HUES6 (cell line): ENCODE measurements at regions not wholly inside any gene's neighbourhood (a gene's known extent, or its start where the extent isn't known, plus 50 kb on each side); places are given as distances from the start of the nearest gene placed in this dataset.
"Not testable (repeated sequence)": the region's sequence is repeated elsewhere in the genome, so short reads cannot be mapped to it uniquely, and the experiment has no call there.

Source experiments
- H3K27ac ChIP-seq: 2 replicates; pipeline ENCODE4 v1.7.0; 2013; ENCODE audit warnings: low read depth, mild to moderate bottlenecking, low read length, inconsistent platforms
- H3K27me3 ChIP-seq: 2 replicates; pipeline ENCODE4 v1.6.1; 2013; ENCODE audit warnings: low read length; ENCODE audit not compliant: control insufficient read depth, insufficient read depth
- H3K36me3 ChIP-seq: 2 replicates; pipeline ENCODE4 v1.6.1; 2013; ENCODE audit warnings: low read length; ENCODE audit not compliant: control insufficient read depth, insufficient read depth
- H3K4me1 ChIP-seq: 2 replicates; pipeline ENCODE4 v1.6.1; 2013; ENCODE audit warnings: low read length; ENCODE audit not compliant: control insufficient read depth, insufficient read depth
- H3K4me3 ChIP-seq: 2 replicates; pipeline ENCODE4 v1.5.1; 2013; ENCODE audit warnings: low read depth, low read length
- H3K9ac ChIP-seq: one replicate; pipeline ENCODE4 v1.6.1; 2013; ENCODE audit warnings: mild to moderate bottlenecking, low read length
- H3K9me3 ChIP-seq: 2 replicates; pipeline ENCODE4 v1.6.1; 2013; ENCODE audit warnings: low read depth, low read length; ENCODE audit not compliant: control insufficient read depth, insufficient read depth

- Histone ChIP-seq H3K27ac (no peak overlapping the region), H3K4me1 (no peaks in the 10 kb centered on the region), H3K9ac (no peak overlapping the region), H3K9me3 (no peaks in the 10 kb centered on the region), H3K27me3 (no peaks in the 10 kb centered on the region), H3K36me3 (no peaks in the 10 kb centered on the region), H3K4me3 (no peak overlapping the region)
These were observed 82.4 kb upstream of the ST3GAL6 start for GRCh38 chr3:98680723-98681122.

- Histone ChIP-seq H3K27me3 (no peaks in the 10 kb centered on the region), H3K9me3 (no peaks in the 10 kb centered on the region), H3K4me3 (no peak overlapping the region), H3K27ac (no peak overlapping the region), H3K36me3 (no peaks in the 10 kb centered on the region), H3K4me1 (no peaks in the 10 kb centered on the region), H3K9ac (no peak overlapping the region)
These were observed 81.7 kb upstream of the ST3GAL6 start for GRCh38 chr3:98681486-98681885.

- not testable (repeated sequence) for H3K4me3 ChIP-seq, H3K9ac ChIP-seq, H3K4me1 ChIP-seq, H3K36me3 ChIP-seq, H3K9me3 ChIP-seq, H3K27me3 ChIP-seq, H3K27ac ChIP-seq
These were observed 80.7 kb upstream of the ST3GAL6 start for GRCh38 chr3:98682391-98682790.

- Histone ChIP-seq H3K4me1 (no peaks in the 10 kb centered on the region), H3K36me3 (no peaks in the 10 kb centered on the region), H3K9me3 (no peaks in the 10 kb centered on the region), H3K27me3 (no peaks in the 10 kb centered on the region), H3K4me3 (no peak overlapping the region), H3K27ac (no peak overlapping the region), H3K9ac (no peak overlapping the region)
These were observed 74.8 kb upstream of the ST3GAL6 start for GRCh38 chr3:98688363-98688762.

- Histone ChIP-seq H3K27me3 (no peaks in the 10 kb centered on the region), H3K9me3 (no peaks in the 10 kb centered on the region), H3K4me3 (no peak overlapping the region), H3K9ac (no peak overlapping the region), H3K27ac (no peak overlapping the region), H3K4me1 (no peaks in the 10 kb centered on the region), H3K36me3 (no peaks in the 10 kb centered on the region)
These were observed 72.3 kb upstream of the ST3GAL6 start for GRCh38 chr3:98690876-98691275.

GRCh38 chr3:98691897-98692296, 71.2 kb upstream of the ST3GAL6 start:
- no peak overlapping the region for H3K27ac ChIP-seq
- H3K36me3 ChIP-seq = no peaks in the 10 kb centered on the region
- no peaks in the 10 kb centered on the region for H3K4me1 ChIP-seq
- no peak overlapping the region for H3K9ac ChIP-seq
- H3K27me3 ChIP-seq = no peaks in the 10 kb centered on the region
- H3K9me3 ChIP-seq = no peaks in the 10 kb centered on the region
- H3K4me3 ChIP-seq = no peak overlapping the region

- H3K27me3 ChIP-seq = no peaks in the 10 kb centered on the region
These were observed 70.2 kb upstream of the ST3GAL6 start for GRCh38 chr3:98692787-98693473.

GRCh38 chr3:98695796-98696195, 67.3 kb upstream of the ST3GAL6 start:
- no peak overlapping the region for H3K27ac ChIP-seq

More at GRCh38 chr3:98692787-98693473, 70.2 kb upstream of the ST3GAL6 start:
- H3K27ac ChIP-seq = no peak overlapping the region
- H3K9me3 ChIP-seq = no peaks in the 10 kb centered on the region
- H3K36me3 ChIP-seq = no peaks in the 10 kb centered on the region
- no peak overlapping the region for H3K9ac ChIP-seq
- H3K4me3 ChIP-seq = no peak overlapping the region
- H3K4me1 ChIP-seq = no peaks in the 10 kb centered on the region

GRCh38 chr3:98696296-98696695, 66.8 kb upstream of the ST3GAL6 start:
- not testable (repeated sequence) for H3K4me1 ChIP-seq, H3K4me3 ChIP-seq, H3K27me3 ChIP-seq, H3K36me3 ChIP-seq, H3K9me3 ChIP-seq, H3K27ac ChIP-seq, H3K9ac ChIP-seq

More at GRCh38 chr3:98695796-98696195, 67.3 kb upstream of the ST3GAL6 start:
- H3K4me1 ChIP-seq = no peaks in the 10 kb centered on the region
- no peaks in the 10 kb centered on the region for H3K9me3 ChIP-seq
- H3K4me3 ChIP-seq = no peak overlapping the region
- H3K27me3 ChIP-seq = no peaks in the 10 kb centered on the region
- H3K36me3 ChIP-seq = no peaks in the 10 kb centered on the region
- no peak overlapping the region for H3K9ac ChIP-seq

GRCh38 chr3:98697225-98697624, 65.9 kb upstream of the ST3GAL6 start:
- H3K4me3 ChIP-seq = no peak overlapping the region
- H3K9me3 ChIP-seq = no peaks in the 10 kb centered on the region
- H3K36me3 ChIP-seq = no peaks in the 10 kb centered on the region
- no peak overlapping the region for H3K27ac ChIP-seq
- no peaks in the 10 kb centered on the region for H3K27me3 ChIP-seq
- no peak overlapping the region for H3K9ac ChIP-seq
- no peaks in the 10 kb centered on the region for H3K4me1 ChIP-seq

- H3K36me3 ChIP-seq = no peaks in the 10 kb centered on the region
- no peak overlapping the region for H3K4me3 ChIP-seq
- no peaks in the 10 kb centered on the region for H3K9me3 ChIP-seq
These were observed 64.0 kb upstream of the ST3GAL6 start for GRCh38 chr3:98699132-98699531.

More at GRCh38 chr3:98699132-98699531, 64.0 kb upstream of the ST3GAL6 start:
- Histone ChIP-seq H3K27me3 (no peaks in the 10 kb centered on the region), H3K27ac (no peak overlapping the region), H3K9ac (no peak overlapping the region), H3K4me1 (no peaks in the 10 kb centered on the region)
